ENCODE measurements at regions not wholly inside any gene's neighbourhood (a gene's known extent, or its start where the extent isn't known, plus 50 kb on each side); places are given as distances from the start of the nearest gene placed in this dataset.
A peak's percentile ranks its signal among the peaks of the same experiment; 100 is the strongest.

DNA sequence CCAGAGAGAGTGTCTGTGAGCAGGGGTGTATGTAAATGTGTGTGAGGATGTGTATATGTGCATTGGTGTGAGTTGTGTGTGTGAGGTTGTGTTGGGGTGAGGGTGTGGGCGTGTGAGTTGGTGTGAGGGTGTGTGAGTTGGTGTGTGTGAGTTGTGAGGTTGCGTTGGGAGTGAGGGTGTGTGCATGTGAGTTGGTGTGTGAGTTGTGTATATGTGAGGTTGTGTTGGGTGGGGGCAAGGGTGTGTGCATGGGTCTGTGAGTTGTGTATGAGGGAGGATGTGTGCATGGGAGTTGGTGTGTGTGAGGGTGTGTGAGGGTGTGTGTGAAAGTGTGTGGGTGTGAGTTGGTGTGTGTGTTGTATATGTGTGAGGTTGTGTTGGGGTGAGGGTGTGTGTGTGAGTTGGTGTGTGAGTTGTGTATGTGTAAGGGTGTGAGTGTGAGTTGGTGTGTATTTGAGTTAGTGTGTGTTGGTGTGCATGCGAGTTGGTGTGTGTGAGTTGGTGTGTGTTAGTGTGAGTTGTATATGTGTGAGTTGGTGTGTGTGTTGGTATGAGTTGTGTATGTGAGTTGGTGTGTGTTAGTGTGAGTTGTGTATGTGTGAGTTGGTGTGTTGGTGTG is 161.6 kb upstream of the IER5L start:
- no peak overlapping the region for H3K27ac ChIP-seq (ENCODE audit: low read depth, low read length)

DNA sequence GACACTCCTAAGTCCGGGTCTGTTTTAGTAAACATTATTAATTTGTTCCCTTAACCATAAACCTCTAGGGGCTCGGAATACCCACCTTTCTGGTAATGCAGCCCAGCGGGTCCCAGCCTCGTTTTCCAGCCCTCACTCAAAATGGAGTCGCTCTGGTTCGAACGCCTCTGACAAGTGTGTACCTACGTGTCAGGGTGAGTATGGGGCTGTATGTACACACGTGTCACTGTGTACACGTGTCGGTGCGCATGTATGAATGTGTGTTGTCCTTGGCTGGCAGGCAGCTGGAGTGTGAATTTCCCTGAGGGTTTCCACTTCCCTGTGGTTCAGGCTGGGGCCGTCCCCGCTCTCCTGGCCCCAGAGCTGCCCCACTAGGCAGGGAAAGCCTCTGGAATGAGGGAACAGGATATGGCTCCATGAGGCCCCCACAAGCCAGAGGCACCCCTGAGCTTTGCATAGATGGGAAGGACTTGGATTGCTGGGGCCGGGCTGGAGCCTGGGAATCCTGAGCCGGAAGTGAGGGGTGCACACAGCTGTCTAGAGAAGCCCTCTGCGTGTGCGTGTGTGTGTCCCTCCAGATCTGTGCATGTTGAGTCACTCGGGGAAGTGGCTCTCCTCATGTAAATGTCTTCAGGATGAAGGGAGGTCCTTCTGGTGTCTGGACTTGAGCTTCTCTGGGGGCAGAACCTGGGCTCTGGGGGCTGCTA is 160.8 kb upstream of the IER5L start:
- H3K27ac ChIP-seq (ENCODE audit: low read depth, low read length): no peak overlapping the region
- no peaks in the 10 kb centered on the region for H3K36me3 ChIP-seq (ENCODE audit: control insufficient read depth in 5 of 5, insufficient read depth in 5 of 5, low read length in 5 of 5)
- H3K27me3 ChIP-seq (ENCODE audit: control insufficient read depth in 5 of 5, insufficient read depth in 4 of 5, low read length in 5 of 5): peaks cover 0 to 3% (median 0%) of the 10 kb centered on the region in 5 donors
- no peaks in the 10 kb centered on the region for H3K9me3 ChIP-seq (ENCODE audit: control insufficient read depth in 5 of 5, low read length in 5 of 5)
- H3K4me1 ChIP-seq (ENCODE audit: control insufficient read depth in 5 of 5, insufficient read depth in 5 of 5, low read length in 5 of 5): peaks cover 12 to 74% (median 67%) of the 10 kb centered on the region in 5 donors
- no peak overlapping the region for H3K4me3 ChIP-seq (ENCODE audit: low read depth in 1 of 5, low read length in 5 of 5)
- H3K9ac ChIP-seq (ENCODE audit: low read length in 5 of 5): no peak overlapping the region

More for the DNA sequence above, 161.6 kb upstream of the IER5L start:
- Histone ChIP-seq H3K36me3 (ENCODE audit: control insufficient read depth in 5 of 5, insufficient read depth in 5 of 5, low read length in 5 of 5) (no peaks in the 10 kb centered on the region), H3K4me3 (ENCODE audit: low read depth in 1 of 5, low read length in 5 of 5) (no peak overlapping the region), H3K9ac (ENCODE audit: low read length in 5 of 5) (no peak overlapping the region), H3K9me3 (ENCODE audit: control insufficient read depth in 5 of 5, low read length in 5 of 5) (no peaks in the 10 kb centered on the region), H3K4me1 (ENCODE audit: control insufficient read depth in 5 of 5, insufficient read depth in 5 of 5, low read length in 5 of 5) (peaks cover 8 to 69% (median 64%) of the 10 kb centered on the region in 5 donors), H3K27me3 (ENCODE audit: control insufficient read depth in 5 of 5, insufficient read depth in 4 of 5, low read length in 5 of 5) (peaks cover 0 to 3% (median 0%) of the 10 kb centered on the region in 5 donors)

DNA sequence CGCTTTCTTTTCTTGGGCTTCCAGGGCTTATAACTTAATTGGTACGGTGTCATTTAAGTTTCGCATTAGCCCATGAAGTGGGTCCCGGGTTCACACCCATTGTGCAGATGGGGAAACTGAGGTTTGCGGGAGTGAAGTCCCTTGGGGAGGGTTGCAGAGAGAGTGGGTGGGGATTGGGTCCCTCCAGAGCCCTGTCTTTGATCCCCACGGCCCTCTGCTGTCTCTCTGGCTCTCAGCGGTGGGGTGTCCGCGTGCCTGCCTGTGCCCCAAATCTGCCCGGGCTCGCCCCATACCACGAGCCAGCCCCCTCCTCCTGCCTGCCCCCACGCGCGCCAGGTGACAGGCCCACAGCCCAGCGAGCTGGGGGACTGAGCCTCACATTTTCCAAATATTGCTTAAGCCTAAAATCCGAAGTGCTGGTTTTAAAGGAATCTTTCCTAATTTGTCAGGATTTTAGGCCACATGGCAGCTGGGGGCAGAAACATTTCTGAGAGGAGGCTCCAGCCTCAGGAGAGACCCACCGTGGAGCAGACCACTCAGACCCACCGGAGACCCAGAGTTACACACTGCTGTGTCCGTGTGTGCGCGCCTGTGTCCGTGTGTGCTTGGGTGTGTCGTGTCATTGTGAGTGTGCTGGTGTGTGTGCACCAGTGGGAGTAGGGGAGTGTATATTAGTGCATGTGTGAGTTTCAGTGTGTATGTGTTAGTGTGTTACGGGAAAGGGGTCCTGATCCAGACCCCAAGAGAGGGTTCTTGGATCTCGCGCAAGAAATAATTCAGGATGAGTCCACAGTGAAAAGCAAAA is 159.5 kb upstream of the IER5L start:
- Histone ChIP-seq H3K27ac (ENCODE audit: low read depth, low read length) (no peak overlapping the region), H3K9me3 (ENCODE audit: control insufficient read depth in 5 of 5, low read length in 5 of 5) (no peaks in the 10 kb centered on the region), H3K27me3 (ENCODE audit: control insufficient read depth in 5 of 5, insufficient read depth in 4 of 5, low read length in 5 of 5) (peaks cover 0 to 3% (median 0%) of the 10 kb centered on the region in 5 donors), H3K9ac (ENCODE audit: low read length in 5 of 5) (peak overlapping the region in 2 of 5 donors; percentile 41 to 57), H3K36me3 (ENCODE audit: control insufficient read depth in 5 of 5, insufficient read depth in 5 of 5, low read length in 5 of 5) (no peaks in the 10 kb centered on the region), H3K4me3 (ENCODE audit: low read depth in 1 of 5, low read length in 5 of 5) (peak overlapping the region; percentile 36 to 60 (median 45)), H3K4me1 (ENCODE audit: control insufficient read depth in 5 of 5, insufficient read depth in 5 of 5, low read length in 5 of 5) (peaks cover 7 to 69% (median 59%) of the 10 kb centered on the region in 5 donors)

DNA sequence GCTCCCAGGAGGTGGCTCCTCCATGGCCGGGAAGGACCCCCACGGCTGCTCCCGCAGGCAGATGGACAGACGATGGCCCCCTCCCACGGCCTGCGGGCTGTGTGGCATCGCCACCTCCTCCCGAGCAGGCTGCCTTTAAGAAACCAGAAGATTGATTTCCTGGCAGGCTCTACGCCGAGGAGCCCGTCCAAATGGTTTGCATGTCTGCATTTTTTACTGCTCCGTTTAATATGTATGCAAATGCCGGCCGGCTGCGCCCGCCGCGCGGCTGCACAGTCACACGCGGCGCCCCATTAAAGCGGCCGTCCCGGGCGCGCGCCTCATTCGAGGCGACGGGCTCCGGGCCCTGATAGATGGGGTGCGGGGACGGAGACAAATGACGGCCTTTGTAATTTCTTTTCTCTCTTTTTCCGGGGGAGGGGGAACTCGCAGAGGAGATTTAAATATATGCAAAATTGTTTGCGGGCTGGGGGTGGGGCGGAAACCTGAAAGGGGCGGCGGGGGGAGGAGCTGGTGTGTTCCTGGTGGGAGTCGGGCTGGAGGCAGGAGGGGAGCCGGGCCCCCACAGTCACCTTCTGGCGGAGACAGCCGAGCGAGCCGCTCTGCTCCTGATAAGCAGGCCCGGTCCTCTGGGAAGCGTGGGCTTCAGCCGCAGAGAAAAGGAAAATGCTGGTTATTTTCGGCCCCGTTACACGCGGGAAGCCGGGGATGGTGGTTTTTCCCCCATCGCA is 158.7 kb upstream of the IER5L start:
- H3K9ac ChIP-seq (ENCODE audit: low read length in 5 of 5): peak overlapping the region in 4 of 5 donors; percentile 14 to 57 (median 48)
- H3K4me1 ChIP-seq (ENCODE audit: control insufficient read depth in 5 of 5, insufficient read depth in 5 of 5, low read length in 5 of 5): peaks cover 7 to 65% (median 56%) of the 10 kb centered on the region in 5 donors
- no peak overlapping the region for H3K27ac ChIP-seq (ENCODE audit: low read depth, low read length)

DNA sequence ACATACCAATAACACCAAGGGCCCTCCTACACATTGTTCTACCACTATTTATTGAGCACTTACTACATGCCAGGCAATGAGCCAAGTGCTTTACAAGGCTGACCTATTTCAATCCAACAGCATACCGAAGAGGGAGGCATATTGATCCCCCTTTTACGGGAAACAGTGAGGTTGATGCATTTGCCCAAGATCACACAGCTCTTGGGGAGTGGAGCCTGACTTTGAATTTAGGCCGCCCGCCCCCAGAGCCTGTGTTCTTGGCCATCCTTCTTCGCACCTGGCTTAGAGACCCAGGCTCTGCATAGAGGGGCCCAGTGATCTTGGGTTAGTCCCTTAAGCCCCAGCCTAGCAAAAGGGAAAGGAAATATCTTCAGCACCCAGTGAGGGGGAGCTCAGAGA is 158.1 kb upstream of the IER5L start:
- H3K27ac ChIP-seq (ENCODE audit: low read depth, low read length): no peak overlapping the region
- H3K36me3 ChIP-seq (ENCODE audit: control insufficient read depth in 5 of 5, insufficient read depth in 5 of 5, low read length in 5 of 5): no peaks in the 10 kb centered on the region
- peak overlapping the region in 4 of 5 donors; percentile 14 to 50 (median 46) for H3K9ac ChIP-seq (ENCODE audit: low read length in 5 of 5)
- peaks cover 7 to 60% (median 51%) of the 10 kb centered on the region in 5 donors for H3K4me1 ChIP-seq (ENCODE audit: control insufficient read depth in 5 of 5, insufficient read depth in 5 of 5, low read length in 5 of 5)
- H3K4me3 ChIP-seq (ENCODE audit: low read depth in 1 of 5, low read length in 5 of 5): peak overlapping the region; percentile 4 to 60 (median 50)
- H3K27me3 ChIP-seq (ENCODE audit: control insufficient read depth in 5 of 5, insufficient read depth in 4 of 5, low read length in 5 of 5): peaks cover 0 to 3% (median 0%) of the 10 kb centered on the region in 5 donors
- H3K9me3 ChIP-seq (ENCODE audit: control insufficient read depth in 5 of 5, low read length in 5 of 5): peaks cover 0 to 3% (median 2%) of the 10 kb centered on the region in 5 donors

More for the DNA sequence above, 158.7 kb upstream of the IER5L start:
- Histone ChIP-seq H3K36me3 (ENCODE audit: control insufficient read depth in 5 of 5, insufficient read depth in 5 of 5, low read length in 5 of 5) (no peaks in the 10 kb centered on the region), H3K27me3 (ENCODE audit: control insufficient read depth in 5 of 5, insufficient read depth in 4 of 5, low read length in 5 of 5) (peaks cover 0 to 3% (median 0%) of the 10 kb centered on the region in 5 donors), H3K9me3 (ENCODE audit: control insufficient read depth in 5 of 5, low read length in 5 of 5) (no peaks in the 10 kb centered on the region), H3K4me3 (ENCODE audit: low read depth in 1 of 5, low read length in 5 of 5) (peak overlapping the region; percentile 36 to 60 (median 50))

DNA sequence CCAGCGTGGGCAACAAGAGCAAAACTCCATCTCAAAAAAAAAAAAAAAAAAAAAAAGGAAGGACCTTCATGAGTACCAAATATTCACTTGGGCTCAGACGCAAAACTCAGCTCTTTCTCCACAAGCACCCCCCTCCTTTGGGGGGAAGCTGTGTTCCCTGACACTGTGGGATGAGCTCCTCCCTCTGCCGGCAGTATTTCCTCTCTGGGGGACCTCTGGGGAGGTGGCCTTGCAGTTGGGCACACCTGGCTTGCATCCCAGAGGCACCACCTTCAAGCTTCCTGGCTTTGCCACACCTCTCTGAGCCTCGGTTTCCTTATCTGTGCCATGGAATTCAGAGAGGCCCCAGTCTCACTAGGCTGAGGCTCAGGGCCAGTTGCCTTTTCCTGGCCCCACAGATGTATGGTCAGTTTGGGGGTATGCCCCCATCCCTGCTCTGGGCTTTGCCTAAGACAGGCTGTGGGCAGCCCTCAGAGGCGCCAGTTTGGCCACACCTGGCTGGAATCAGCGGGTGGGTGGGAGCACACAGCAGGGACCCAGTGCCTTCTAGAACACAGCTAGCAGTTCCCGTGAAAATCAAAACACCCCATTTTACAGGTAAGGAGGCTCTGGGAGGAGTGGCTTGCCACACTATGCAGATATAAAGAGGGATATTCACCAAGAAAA is 157.5 kb upstream of the IER5L start:
- peaks cover 0 to 3% (median 0%) of the 10 kb centered on the region in 5 donors for H3K27me3 ChIP-seq (ENCODE audit: control insufficient read depth in 5 of 5, insufficient read depth in 4 of 5, low read length in 5 of 5)
- H3K4me1 ChIP-seq (ENCODE audit: control insufficient read depth in 5 of 5, insufficient read depth in 5 of 5, low read length in 5 of 5): peaks cover 7 to 57% (median 47%) of the 10 kb centered on the region in 5 donors
- no peak overlapping the region for H3K27ac ChIP-seq (ENCODE audit: low read depth, low read length)
- H3K36me3 ChIP-seq (ENCODE audit: control insufficient read depth in 5 of 5, insufficient read depth in 5 of 5, low read length in 5 of 5): no peaks in the 10 kb centered on the region
- peaks cover 3 to 8% (median 8%) of the 10 kb centered on the region in 5 donors for H3K9me3 ChIP-seq (ENCODE audit: control insufficient read depth in 5 of 5, low read length in 5 of 5)
- no peak overlapping the region for H3K4me3 ChIP-seq (ENCODE audit: low read depth in 1 of 5, low read length in 5 of 5)
- H3K9ac ChIP-seq (ENCODE audit: low read length in 5 of 5): peak overlapping the region in 1 of 5 donors; percentile 45

DNA sequence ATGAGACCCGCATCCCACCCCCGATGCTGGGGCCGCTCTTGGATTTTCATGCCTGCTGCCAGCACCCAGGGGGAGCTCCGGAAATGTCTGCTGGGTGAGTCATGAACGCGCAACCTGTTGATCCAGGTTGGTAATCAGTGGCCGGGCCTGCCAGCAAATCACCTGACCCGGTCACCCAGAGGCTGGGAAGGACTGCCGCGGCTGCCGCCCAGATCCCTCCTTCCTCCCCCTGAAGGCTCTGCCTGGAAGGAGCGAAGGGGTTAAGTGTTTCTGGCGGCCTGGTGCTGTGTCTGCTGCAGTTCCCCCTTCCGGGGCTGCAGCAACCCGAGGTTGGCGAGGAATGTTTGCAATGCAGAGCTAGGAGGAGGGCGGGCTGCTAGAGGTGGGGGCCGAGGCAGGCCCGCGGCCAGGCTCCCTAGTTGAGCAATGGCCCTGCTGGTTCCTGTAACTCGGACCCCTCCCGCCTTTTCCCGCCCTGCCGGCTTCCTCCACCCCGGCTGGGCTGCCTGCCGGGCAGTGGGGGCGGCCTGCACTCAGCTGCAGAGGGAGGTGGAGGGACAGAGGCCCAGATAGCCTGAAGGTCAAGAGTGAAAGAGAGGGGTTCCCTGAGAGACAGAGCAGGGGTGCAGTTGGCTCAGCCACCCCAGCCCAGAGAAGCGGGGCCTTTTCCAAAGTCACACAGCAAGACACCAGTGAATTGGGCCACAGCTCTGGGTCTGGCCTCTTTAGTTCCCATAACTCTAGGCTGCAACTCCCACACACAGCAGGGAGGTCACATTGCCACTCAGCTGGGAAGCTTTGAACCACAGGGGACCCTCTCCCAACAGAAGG is 156.3 kb upstream of the IER5L start:
- Histone ChIP-seq H3K4me3 (ENCODE audit: low read depth in 1 of 5, low read length in 5 of 5) (peak overlapping the region; percentile 8 to 43 (median 36)), H3K27ac (ENCODE audit: low read depth, low read length) (peak overlapping the region; percentile 55), H3K27me3 (ENCODE audit: control insufficient read depth in 5 of 5, insufficient read depth in 4 of 5, low read length in 5 of 5) (peaks cover 0 to 3% (median 0%) of the 10 kb centered on the region in 5 donors), H3K36me3 (ENCODE audit: control insufficient read depth in 5 of 5, insufficient read depth in 5 of 5, low read length in 5 of 5) (no peaks in the 10 kb centered on the region), H3K4me1 (ENCODE audit: control insufficient read depth in 5 of 5, insufficient read depth in 5 of 5, low read length in 5 of 5) (peaks cover 7 to 51% (median 43%) of the 10 kb centered on the region in 5 donors), H3K9me3 (ENCODE audit: control insufficient read depth in 5 of 5, low read length in 5 of 5) (peaks cover 5 to 13% (median 10%) of the 10 kb centered on the region in 5 donors), H3K9ac (ENCODE audit: low read length in 5 of 5) (peak overlapping the region in 3 of 5 donors; percentile 37 to 67 (median 48))

DNA sequence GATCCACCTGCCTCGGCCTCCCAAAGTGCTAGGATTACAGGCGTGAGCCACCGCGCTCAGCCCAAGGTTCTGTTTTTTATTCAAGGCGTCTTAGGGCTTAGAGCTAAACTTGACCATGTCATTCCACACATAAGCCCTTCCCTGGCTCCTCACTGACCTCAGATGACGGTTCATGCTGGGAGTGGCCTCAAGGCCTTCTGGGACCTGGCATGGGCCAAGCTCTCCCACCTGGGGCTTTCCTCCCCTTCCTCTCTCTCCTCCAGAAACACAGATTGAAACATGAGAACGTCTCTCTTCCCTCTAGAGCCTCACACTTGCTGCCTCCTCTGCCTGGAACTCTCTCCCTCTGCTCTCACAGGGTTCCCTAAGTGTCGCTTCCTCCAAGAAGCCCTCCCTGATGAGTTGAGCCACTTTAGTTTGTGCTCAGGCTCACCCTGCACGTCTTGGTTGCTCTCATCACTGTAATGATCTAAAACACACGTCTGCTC is 155.6 kb upstream of the IER5L start:
- Histone ChIP-seq H3K27me3 (ENCODE audit: control insufficient read depth in 5 of 5, insufficient read depth in 4 of 5, low read length in 5 of 5) (no peaks in the 10 kb centered on the region), H3K27ac (ENCODE audit: low read depth, low read length) (peak overlapping the region; percentile 55), H3K36me3 (ENCODE audit: control insufficient read depth in 5 of 5, insufficient read depth in 5 of 5, low read length in 5 of 5) (no peaks in the 10 kb centered on the region), H3K4me3 (ENCODE audit: low read depth in 1 of 5, low read length in 5 of 5) (peak overlapping the region in 4 of 5 donors; percentile 25 to 43 (median 37)), H3K4me1 (ENCODE audit: control insufficient read depth in 5 of 5, insufficient read depth in 5 of 5, low read length in 5 of 5) (peaks cover 7 to 50% (median 45%) of the 10 kb centered on the region in 5 donors), H3K9me3 (ENCODE audit: control insufficient read depth in 5 of 5, low read length in 5 of 5) (peaks cover 5 to 13% (median 10%) of the 10 kb centered on the region in 5 donors), H3K9ac (ENCODE audit: low read length in 5 of 5) (peak overlapping the region in 2 of 5 donors; percentile 31 to 48)
